ENCODE measurements at regions not wholly inside any gene's neighbourhood (a gene's known extent, or its start where the extent isn't known, plus 50 kb on each side); places are given as distances from the start of the nearest gene placed in this dataset.

GRCh38 chr20:61002090-61002489 is 250.0 kb upstream of the CDH4 start:
- DNase-seq (ENCODE audit: low spot score), result no peak

- DNase-seq (ENCODE audit: low spot score), result no peak
Observed at GRCh38 chr20:61014491-61014890, 237.6 kb upstream of the CDH4 start.

- no peak for DNase-seq (ENCODE audit: low spot score)
Observed at GRCh38 chr20:61015602-61016001, 236.5 kb upstream of the CDH4 start.

- DNase-seq (ENCODE audit: low spot score), result no peak
Observed at GRCh38 chr20:61019322-61019721, 232.7 kb upstream of the CDH4 start.

GRCh38 chr20:61023612-61024011 is 228.4 kb upstream of the CDH4 start:
- no peak for DNase-seq (ENCODE audit: low spot score)

- no peak for DNase-seq (ENCODE audit: low spot score)
Observed at GRCh38 chr20:61024390-61024789, 227.7 kb upstream of the CDH4 start.

- DNase-seq (ENCODE audit: low spot score), result no peak
Observed at GRCh38 chr20:61025536-61025935, 226.5 kb upstream of the CDH4 start.

GRCh38 chr20:61026173-61026572 is 225.9 kb upstream of the CDH4 start:
- no peak for DNase-seq (ENCODE audit: low spot score)

GRCh38 chr20:61026731-61027130 is 225.3 kb upstream of the CDH4 start:
- DNase-seq (ENCODE audit: low spot score), result no peak

GRCh38 chr20:61027218-61027617 is 224.8 kb upstream of the CDH4 start:
- DNase-seq (ENCODE audit: low spot score), result no peak

GRCh38 chr20:61030130-61030529 is 221.9 kb upstream of the CDH4 start:
- no peak for DNase-seq (ENCODE audit: low spot score)

GRCh38 chr20:61031101-61031830 is 220.8 kb upstream of the CDH4 start:
- no peak for DNase-seq (ENCODE audit: low spot score)

GRCh38 chr20:61037498-61037897 is 214.6 kb upstream of the CDH4 start:
- DNase-seq (ENCODE audit: low spot score), result no peak

- no peak for DNase-seq (ENCODE audit: low spot score)
Observed at GRCh38 chr20:61041481-61041880, 210.6 kb upstream of the CDH4 start.

- no peak for DNase-seq (ENCODE audit: low spot score)
Observed at GRCh38 chr20:61042506-61043385, 209.3 kb upstream of the CDH4 start.

GRCh38 chr20:61043681-61044080 is 208.4 kb upstream of the CDH4 start:
- no peak for DNase-seq (ENCODE audit: low spot score)

GRCh38 chr20:61044499-61044898 is 207.6 kb upstream of the CDH4 start:
- no peak for DNase-seq (ENCODE audit: low spot score)

GRCh38 chr20:61045091-61045490 is 207.0 kb upstream of the CDH4 start:
- no peak for DNase-seq (ENCODE audit: low spot score)

GRCh38 chr20:61045876-61046585 is 206.0 kb upstream of the CDH4 start:
- no peak for DNase-seq (ENCODE audit: low spot score)

- no peak for DNase-seq (ENCODE audit: low spot score)
Observed at GRCh38 chr20:61046721-61047351, 205.2 kb upstream of the CDH4 start.

- DNase-seq (ENCODE audit: low spot score), result no peak
Observed at GRCh38 chr20:61047515-61047914, 204.5 kb upstream of the CDH4 start.

GRCh38 chr20:61048302-61048701 is 203.8 kb upstream of the CDH4 start:
- DNase-seq (ENCODE audit: low spot score), result no peak
